A549 (cell line): ENCODE measurements at regions not wholly inside any gene's neighbourhood (a gene's known extent, or its start where the extent isn't known, plus 50 kb on each side); places are given as distances from the start of the nearest gene placed in this dataset.

ENCODE experiments used
- ATAC-seq, 2 experiments: fragments of 200-7000 bp in 1 of 2; fragments of >200 bp in 1 of 2; cut with Nextera tagmentation in 1 of 2; cut with Tn5 transposase in 1 of 2; 3 replicates each; pipeline versions ENCODE4 v1.8.0 to v1.9.1; 2018 to 2020; ENCODE audit warnings: mild to moderate bottlenecking in 1 of 2, moderate library complexity in 1 of 2
- CTCF ChIA-PET: fragments of 300-600 bp; sonication (Branson Sonifier 250); formaldehyde crosslinking; extraction: SDS; loops from one replicate; lab custom pipeline; 2021; ENCODE audit warnings: antibody characterized with exemption, inconsistent platforms; lab: Yijun Ruan, JAX
- POLR2A ChIA-PET: fragments of 350-600 bp; formaldehyde crosslinking; extraction: SDS; loops from one replicate; lab custom pipeline; 2021; ENCODE audit warnings: antibody characterized with exemption, inconsistent platforms; lab: Yijun Ruan, JAX
- DNase-seq, 2 experiments: peaks; one replicate each; pipeline versions ENCODE4 v3.0.0 to v3.0.0-alpha.2; 2011 to 2016; ENCODE audit warnings: low read depth in 1 of 2, low spot score in 1 of 2
- FAIRE-seq: peaks from 2 replicates; lab custom pipeline; 2011; peaks lifted over from hg19 to GRCh38; lab: Jason Lieb, UNC
- H3K27ac ChIP-seq, 2 experiments: fragments of >200 bp; sonication (Bioruptor Twin); formaldehyde crosslinking; 3 replicates each; pipeline ENCODE4 v1.5.1; 2016 to 2017
- H3K4me1 ChIP-seq: fragments of >200 bp; sonication (Bioruptor Twin); formaldehyde crosslinking; 3 replicates; pipeline ENCODE4 v1.6.1; 2016
- H3K4me2 ChIP-seq: fragments of >200 bp; sonication (Bioruptor Twin); formaldehyde crosslinking; 3 replicates; pipeline ENCODE4 v1.6.1; 2016
- H3K4me3 ChIP-seq: fragments of >200 bp; sonication (Bioruptor Twin); formaldehyde crosslinking; 3 replicates; pipeline ENCODE4 v1.5.1; 2016
- H3K9me3 ChIP-seq: fragments of >200 bp; sonication (Bioruptor Twin); formaldehyde crosslinking; 3 replicates; pipeline ENCODE4 v1.6.1; 2016
- ATOH8 ChIP-seq: fragments of 250-450 bp; sonication (Bioruptor Pico); IDR thresholded peaks from 2 replicates; pipeline ENCODE4 v1.5.0; 2020; ENCODE audit warnings: low read depth, mild to moderate bottlenecking, moderate library complexity
- BCL3 ChIP-seq: fragments of >200 bp; sonication (Bioruptor Twin); formaldehyde crosslinking; IDR thresholded peaks from 3 replicates; pipeline ENCODE4 v1.6.1; 2016
- CBX8 ChIP-seq: fragments of 200-600 bp; sonication (generic); IDR thresholded peaks from 2 replicates; pipeline ENCODE4 v1.6.1; 2016
- CEBPB ChIP-seq, 2 experiments: fragments of >200 bp in 1 of 2; sonication (Bioruptor Twin) in 1 of 2; formaldehyde crosslinking in 1 of 2; IDR thresholded peaks; 2 replicates each; pipeline ENCODE4 v1.6.1; 2012 to 2016
- CHD2 ChIP-seq: fragments of 150-350 bp; IDR thresholded peaks from 2 replicates; pipeline ENCODE4 v1.6.1; 2014; ENCODE audit warnings: low read length; ENCODE audit not compliant: partially characterized antibody
- CHD4 ChIP-seq: fragments of 200-600 bp; sonication (generic); IDR thresholded peaks from 2 replicates; pipeline ENCODE4 v1.6.1; 2016; ENCODE audit warnings: antibody characterized with exemption, mild to moderate bottlenecking, borderline replicate concordance
- EHF ChIP-seq: fragments of 250-450 bp; sonication (Bioruptor Pico); IDR thresholded peaks from 2 replicates; pipeline ENCODE4 v1.5.0; 2020; ENCODE audit warnings: mild to moderate bottlenecking
- EHMT2 ChIP-seq: fragments of 200-600 bp; sonication (generic); IDR thresholded peaks from 2 replicates; pipeline ENCODE4 v1.6.1; 2016; ENCODE audit warnings: antibody characterized with exemption, low read depth, mild to moderate bottlenecking, moderate library complexity
- EP300 ChIP-seq, 2 experiments: fragments of >200 bp; sonication (Bioruptor Twin); formaldehyde crosslinking; IDR thresholded peaks; 2 replicates in 1 of 2; 3 replicates in 1 of 2; pipeline ENCODE4 v1.6.1; 2016 to 2017
- FOXS1 ChIP-seq: fragments of 250-450 bp; sonication (Bioruptor Pico); IDR thresholded peaks from 2 replicates; pipeline ENCODE4 v1.5.0; 2020; ENCODE audit warnings: mild to moderate bottlenecking, moderate library complexity
- HMGXB4 ChIP-seq: fragments of 250-450 bp; sonication (Bioruptor Pico); IDR thresholded peaks from 2 replicates; pipeline ENCODE4 v1.5.0; 2021; ENCODE audit warnings: mild to moderate bottlenecking, moderate library complexity, borderline replicate concordance
- HOXB5 ChIP-seq: fragments of 250-450 bp; sonication (Bioruptor Pico); IDR thresholded peaks from 2 replicates; pipeline ENCODE4 v1.5.0; 2020; ENCODE audit warnings: mild to moderate bottlenecking, moderate library complexity
- KDM5A ChIP-seq: fragments of 200-600 bp; sonication (generic); IDR thresholded peaks from 2 replicates; pipeline ENCODE4 v1.6.1; 2016; ENCODE audit warnings: antibody characterized with exemption, mild to moderate bottlenecking
- MAFK ChIP-seq: fragments of 450-650 bp; IDR thresholded peaks from 2 replicates; pipeline ENCODE4 v1.6.1; 2014; ENCODE audit not compliant: partially characterized antibody
- MYC ChIP-seq: IDR thresholded peaks from 2 replicates; pipeline ENCODE4 v1.6.1; 2012; ENCODE audit warnings: mild to moderate bottlenecking, inconsistent platforms, low read length, improper control_type of control experiment, borderline replicate concordance
- NR3C1 ChIP-seq: fragments of >200 bp; sonication (Bioruptor Twin); formaldehyde crosslinking; IDR thresholded peaks from 3 replicates; pipeline ENCODE4 v1.6.1; 2017
- PBX3 ChIP-seq: IDR thresholded peaks from 2 replicates; pipeline ENCODE4 v1.6.1; 2012
- PHF8 ChIP-seq: fragments of 200-600 bp; sonication (generic); IDR thresholded peaks from 2 replicates; pipeline ENCODE4 v1.6.1; 2016; ENCODE audit warnings: low read depth, mild to moderate bottlenecking, antibody characterized with exemption, moderate library complexity, borderline replicate concordance
- POLR2A ChIP-seq: IDR thresholded peaks from 2 replicates; pipeline ENCODE4 v1.6.1; 2012; ENCODE audit warnings: mild to moderate bottlenecking, low read length
- POLR2AphosphoS2 ChIP-seq: conservative IDR thresholded peaks from 2 replicates; pipeline ENCODE4 v1.6.1; 2012; ENCODE audit warnings: low read length, improper control_type of control experiment, inconsistent platforms
- RARB ChIP-seq: fragments of 250-450 bp; sonication (Bioruptor Pico); IDR thresholded peaks from 2 replicates; pipeline ENCODE4 v1.8.0; 2021; ENCODE audit warnings: mild to moderate bottlenecking, moderate library complexity
- TFCP2L1 ChIP-seq: fragments of 250-450 bp; sonication (Bioruptor Pico); IDR thresholded peaks from 2 replicates; pipeline ENCODE4 v1.5.0; 2021; ENCODE audit warnings: mild to moderate bottlenecking
- USF2 ChIP-seq: fragments of 450-650 bp; IDR thresholded peaks from 2 replicates; pipeline ENCODE4 v1.6.1; 2014; ENCODE audit warnings: antibody characterized with exemption
- WGBS: methylation state at CpG from one replicate; pipeline ENCODE4 v1.1.6; 2017; ENCODE audit errors: missing lambda C conversion rate; 5-methylcytosine and 5-hydroxymethylcytosine counted together

GRCh38 chr12:76692846-76693245 lies 71.1 kb upstream of the ZDHHC17 start (continued):
- TF ChIP-seq CEBPB (IDR thresholded peaks at IDR 0.05) (no peak), KDM5A (no peak)

- ATAC-seq: no peak
- no peak for TF ChIP-seq CHD4
- TF ChIP-seq RARB: no peak
- no peak for TF ChIP-seq EHF (CRISPR knock-in tag)
- no peak for TF ChIP-seq TFCP2L1 (CRISPR knock-in tag)
- no peak for TF ChIP-seq EP300 (IDR thresholded peaks at IDR 0.05)
- TF ChIP-seq CBX8: no peak
- no peak for TF ChIP-seq HOXB5
- TF ChIP-seq MAFK: no peak
- TF ChIP-seq EHMT2: no peak
- no peak for TF ChIP-seq FOXS1 (CRISPR knock-in tag)
- no peak for TF ChIP-seq CHD2
- TF ChIP-seq POLR2AphosphoS2: no peak
- TF ChIP-seq HMGXB4: no peak
- TF ChIP-seq MYC: no peak
- no peak for TF ChIP-seq ATOH8
- no peak for TF ChIP-seq PHF8
- Histone ChIP-seq H3K4me1 (no peaks in the 10 kb centered on the region), H3K27ac (no peak overlapping the region), H3K9me3 (no peaks in the 10 kb centered on the region), H3K4me3 (no peak overlapping the region), H3K4me2 (no peak overlapping the region)
- ChIA-PET CTCF (interaction anchor here (0.6 kb wide), 1 partner anchor 14 kb away, joined by 3 read pairs; no protein-coding TSS in a partner anchor), POLR2A (no interaction called here)
- WGBS: 89% methylated on average over 7 of the region's 7 CpGs
- DNase-seq: no peak
- no peak for FAIRE-seq
These were observed 69.5 kb upstream of the ZDHHC17 start for GRCh38 chr12:76694369-76694768.

- no peak for FAIRE-seq
- Histone ChIP-seq H3K4me2 (no peak overlapping the region), H3K27ac (no peak overlapping the region), H3K4me1 (no peaks in the 10 kb centered on the region), H3K9me3 (no peaks in the 10 kb centered on the region), H3K4me3 (no peak overlapping the region)
- no peak for TF ChIP-seq NR3C1
- no peak for TF ChIP-seq PBX3
- no peak for TF ChIP-seq USF2
- TF ChIP-seq POLR2A: no peak
- TF ChIP-seq BCL3: no peak
- no peak for DNase-seq
- POLR2A ChIA-PET: no interaction called here
- whole genome bisulfite sequencing: 66% methylated on average over 4 of the region's 4 CpGs
- CTCF ChIA-PET: no interaction called here
- ATAC-seq: no peak
These were observed 67.7 kb upstream of the ZDHHC17 start for GRCh38 chr12:76696186-76696585.
